ENCODE measurements at regions not wholly inside any gene's neighbourhood (a gene's known extent, or its start where the extent isn't known, plus 50 kb on each side); places are given as distances from the start of the nearest gene placed in this dataset.

GRCh38 chr10:2942938-2943337 lies 124.4 kb upstream of the PFKP start:
- H3K4me3 ChIP-seq = no peak overlapping the region
- H3K27me3 ChIP-seq = no peaks in the 10 kb centered on the region
- no peaks in the 10 kb centered on the region for H3K9me3 ChIP-seq
- no peaks in the 10 kb centered on the region for H3K4me1 ChIP-seq
- no peak overlapping the region for H3K27ac ChIP-seq
- TF ChIP-seq CTCF (IDR thresholded peaks at IDR 0.05) = no peak
- no peak for DNase-seq
- intact Hi-C loops (cut with DNase I) = no loop called here
- ATAC-seq = no peak
- H3K36me3 ChIP-seq = no peaks in the 10 kb centered on the region

DNA sequence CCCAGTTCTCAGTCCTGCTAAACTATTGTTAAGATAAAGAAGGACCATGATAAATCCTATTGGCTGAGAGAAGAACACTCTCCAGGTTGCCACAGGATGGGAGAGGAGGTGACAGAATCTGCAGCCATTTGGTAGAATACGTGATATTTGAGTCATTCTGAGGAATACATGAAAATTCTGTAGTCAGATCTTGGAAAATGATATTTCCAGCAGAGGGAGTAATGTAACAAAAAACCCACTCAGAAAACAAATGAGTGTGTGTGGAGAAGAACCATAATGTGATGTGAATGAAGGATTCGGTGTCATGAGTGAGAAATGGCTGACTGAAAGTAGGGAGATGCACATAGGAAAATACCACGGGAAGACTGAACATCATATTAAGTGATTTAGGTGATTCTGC lies 128.5 kb upstream of the PFKP start:
- H3K4me1 ChIP-seq = no peaks in the 10 kb centered on the region
- H3K27ac ChIP-seq = no peak overlapping the region
- H3K4me3 ChIP-seq = no peak overlapping the region
- TF ChIP-seq CTCF (IDR thresholded peaks at IDR 0.05) = peak; percentile 22
- intact Hi-C loops (cut with DNase I) = no loop called here
- H3K27me3 ChIP-seq = peaks cover 7% of the 10 kb centered on the region
- H3K36me3 ChIP-seq = no peaks in the 10 kb centered on the region
- no peaks in the 10 kb centered on the region for H3K9me3 ChIP-seq
- no peak for DNase-seq
- no peak for ATAC-seq

GRCh38 chr10:2936816-2937215 lies 130.5 kb upstream of the PFKP start:
- no peak for DNase-seq
- no peak overlapping the region for H3K27ac ChIP-seq
- TF ChIP-seq CTCF (IDR thresholded peaks at IDR 0.05) = no peak

DNA sequence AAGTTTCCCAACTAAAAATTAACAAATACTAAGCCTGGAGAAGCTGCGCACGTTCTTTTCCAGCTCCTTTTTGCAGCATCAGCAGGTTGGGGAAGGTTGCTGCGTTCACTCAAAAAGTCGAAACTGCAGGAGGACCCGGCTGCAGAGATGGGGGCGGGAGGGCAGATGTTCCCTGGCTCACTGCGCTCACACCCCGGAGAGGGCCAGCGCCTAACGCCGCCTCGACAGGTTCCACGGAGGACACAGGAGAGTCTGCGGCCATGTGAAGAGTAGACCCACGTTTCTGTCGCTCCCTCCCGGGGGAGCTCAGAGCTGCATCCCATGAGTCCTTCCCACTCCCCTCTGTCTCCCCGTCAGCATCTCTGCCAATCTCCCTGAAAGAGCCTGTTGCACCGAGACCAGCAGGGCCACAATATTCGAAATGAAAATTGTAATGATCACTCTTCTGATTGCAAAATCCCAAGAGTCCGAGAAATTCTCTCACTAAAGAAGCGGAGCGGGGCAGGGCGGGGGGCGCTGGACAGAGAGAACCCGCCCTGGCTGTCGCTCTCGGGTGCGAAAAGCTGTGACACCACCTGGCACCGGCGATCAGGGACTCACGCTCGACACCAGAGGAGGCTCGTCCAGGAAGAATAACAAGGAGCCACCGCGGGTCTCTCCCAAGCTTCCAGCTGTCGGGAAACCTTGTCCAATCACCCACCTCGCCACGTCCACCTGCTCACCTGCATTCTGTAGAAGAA lies 131.5 kb upstream of the PFKP start:
- Histone ChIP-seq H3K27ac (no peak overlapping the region), H3K36me3 (no peaks in the 10 kb centered on the region), H3K27me3 (peaks cover 7% of the 10 kb centered on the region), H3K9me3 (no peaks in the 10 kb centered on the region), H3K4me3 (no peak overlapping the region), H3K4me1 (no peaks in the 10 kb centered on the region)
- intact Hi-C loops (cut with DNase I) = no loop called here
- DNase-seq = no peak
- no peak for ATAC-seq
- TF ChIP-seq CTCF (IDR thresholded peaks at IDR 0.05) = no peak

More at GRCh38 chr10:2936816-2937215, 130.5 kb upstream of the PFKP start:
- no peak for ATAC-seq
- Histone ChIP-seq H3K4me3 (no peak overlapping the region), H3K9me3 (no peaks in the 10 kb centered on the region), H3K27me3 (peaks cover 7% of the 10 kb centered on the region), H3K4me1 (no peaks in the 10 kb centered on the region), H3K36me3 (no peaks in the 10 kb centered on the region)
- intact Hi-C loops (cut with DNase I) = no loop called here

DNA sequence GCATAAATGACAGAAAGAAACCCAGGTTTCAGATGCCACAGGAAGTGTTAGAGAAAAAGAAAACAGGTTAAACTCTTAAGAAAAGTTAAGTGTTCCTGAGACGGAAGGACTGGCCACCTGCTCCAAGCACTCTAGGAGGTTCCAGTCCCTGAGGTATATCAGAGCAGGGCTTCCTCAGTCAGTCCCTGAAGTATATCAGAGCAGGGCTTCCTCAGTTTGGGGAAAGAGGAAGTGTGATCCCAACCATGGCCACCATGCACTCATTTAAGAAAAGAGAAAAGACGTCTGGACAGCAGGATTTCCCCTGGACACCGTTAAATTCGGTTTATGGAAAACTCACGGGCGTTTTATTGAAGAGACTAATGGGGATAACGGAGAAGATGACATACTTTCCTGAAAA lies 133.4 kb upstream of the PFKP start:
- no peak overlapping the region for H3K4me3 ChIP-seq
- peaks cover 7% of the 10 kb centered on the region for H3K27me3 ChIP-seq
- peak; percentile 60 for ATAC-seq
- no peaks in the 10 kb centered on the region for H3K9me3 ChIP-seq
- DNase-seq = no peak
- H3K4me1 ChIP-seq = no peaks in the 10 kb centered on the region
- intact Hi-C loops (cut with DNase I) = no loop called here
- no peak for TF ChIP-seq CTCF (IDR thresholded peaks at IDR 0.05)
- no peaks in the 10 kb centered on the region for H3K36me3 ChIP-seq
- H3K27ac ChIP-seq = no peak overlapping the region

GRCh38 chr10:2933519-2933918 lies 133.8 kb upstream of the PFKP start:
- intact Hi-C loops (cut with DNase I) = no loop called here
- H3K4me1 ChIP-seq = no peaks in the 10 kb centered on the region
- H3K27me3 ChIP-seq = peaks cover 7% of the 10 kb centered on the region
- no peak for ATAC-seq
- H3K36me3 ChIP-seq = no peaks in the 10 kb centered on the region
- TF ChIP-seq CTCF (IDR thresholded peaks at IDR 0.05) = no peak
- H3K4me3 ChIP-seq = no peak overlapping the region
- H3K9me3 ChIP-seq = no peaks in the 10 kb centered on the region
- DNase-seq = no peak
- no peak overlapping the region for H3K27ac ChIP-seq

All from upper lobe of right lung (tissue), 1 donor.